H1 (cell line): ENCODE measurements at regions not wholly inside any gene's neighbourhood (a gene's known extent, or its start where the extent isn't known, plus 50 kb on each side); places are given as distances from the start of the nearest gene placed in this dataset.

ENCODE experiments used
- CTCF ChIA-PET: fragments of 300-600 bp; sonication (Branson Sonifier 250); formaldehyde crosslinking; loops from one replicate; lab custom pipeline; 2021; ENCODE audit not compliant: partially characterized antibody; lab: Charles Lee
- POLR2A ChIA-PET: fragments of 300-600 bp; sonication (Branson Sonifier 250); formaldehyde crosslinking; loops from one replicate; lab custom pipeline; 2021; ENCODE audit warnings: inconsistent platforms; ENCODE audit not compliant: partially characterized antibody; lab: Charles Lee
- DNase-seq, 2 experiments: peaks; one replicate each; pipeline versions ENCODE4 v3.0.0 to v3.0.0-alpha.2; 2010 to 2022; ENCODE audit warnings: low spot score in 2 of 2, low read depth in 1 of 2, mixed read lengths in 1 of 2
- FAIRE-seq: peaks from 2 replicates; lab custom pipeline; 2011; peaks lifted over from hg19 to GRCh38; lab: Jason Lieb, UNC
- H2AFZ ChIP-seq: 2 replicates; pipeline ENCODE4 v1.8.1; 2012; ENCODE audit warnings: low read length, inconsistent platforms
- H2AK5ac ChIP-seq: 2 replicates; pipeline ENCODE4 v1.6.1; 2013; ENCODE audit warnings: low read depth, low read length
- H2BK120ac ChIP-seq: replicated peaks from 2 replicates; pipeline ENCODE3; 2013; ENCODE audit warnings: low read depth, low read length, inconsistent platforms
- H2BK12ac ChIP-seq: 2 replicates; pipeline ENCODE4 v1.6.1; 2013; ENCODE audit warnings: low read depth, low read length
- H2BK15ac ChIP-seq: 2 replicates; pipeline ENCODE4 v1.6.1; 2013; ENCODE audit warnings: low read length
- H2BK20ac ChIP-seq: 2 replicates; pipeline ENCODE4 v1.6.1; 2013; ENCODE audit warnings: low read length
- H2BK5ac ChIP-seq: 2 replicates; pipeline ENCODE4 v1.6.1; 2013; ENCODE audit warnings: low read depth, low read length
- H3K14ac ChIP-seq: 2 replicates; pipeline ENCODE4 v1.6.1; 2013; ENCODE audit warnings: inconsistent platforms; ENCODE audit not compliant: insufficient read length
- H3K18ac ChIP-seq: 2 replicates; pipeline ENCODE4 v1.6.1; 2013; ENCODE audit warnings: low read length; ENCODE audit errors: extremely low read depth
- H3K23ac ChIP-seq: 2 replicates; pipeline ENCODE4 v1.6.1; 2013; ENCODE audit warnings: inconsistent platforms; ENCODE audit not compliant: insufficient read length
- H3K23me2 ChIP-seq: 2 replicates; pipeline ENCODE4 v1.6.1; 2013; ENCODE audit warnings: low read depth, low read length
- H3K27ac ChIP-seq: 2 replicates; pipeline ENCODE4 v1.6.1; 2011; ENCODE audit warnings: low read depth, low read length, inconsistent platforms
- H3K27me3 ChIP-seq, 4 experiments: replicated peaks in 1 of 4; 1 replicate in 1 of 4; 2 replicates in 3 of 4; pipeline versions ENCODE4 v1.6.1 to v1.8.1; 2011 to 2013; ENCODE audit warnings: low read length in 3 of 4, mild to moderate bottlenecking in 3 of 4, inconsistent platforms in 2 of 4, mixed read lengths in 2 of 4, moderate library complexity in 1 of 4; ENCODE audit not compliant: control insufficient read depth in 3 of 4, insufficient read depth in 3 of 4; ENCODE audit errors: extremely low read depth in 1 of 4
- H3K36me3 ChIP-seq, 4 experiments: 2 replicates each; pipeline versions ENCODE4 v1.6.1 to v1.8.1; 2011 to 2013; ENCODE audit warnings: mild to moderate bottlenecking in 4 of 4, low read length in 3 of 4, moderate library complexity in 2 of 4, control low read depth in 1 of 4, inconsistent platforms in 1 of 4; ENCODE audit not compliant: insufficient read depth in 4 of 4, control insufficient read depth in 2 of 4
- H3K4ac ChIP-seq: replicated peaks from 2 replicates; pipeline ENCODE3; 2013; ENCODE audit warnings: low read length, low read depth, mixed read lengths, inconsistent platforms; ENCODE audit not compliant: insufficient read length
- H3K4me1 ChIP-seq, 4 experiments: replicated peaks in 1 of 4; 1 replicate in 1 of 4; 2 replicates in 3 of 4; pipeline versions ENCODE4 v1.6.1 to v1.8.1; 2011 to 2013; ENCODE audit warnings: low read length in 3 of 4, inconsistent platforms in 2 of 4, mixed read lengths in 1 of 4; ENCODE audit not compliant: insufficient read depth in 4 of 4, control insufficient read depth in 3 of 4
- H3K4me2 ChIP-seq, 2 experiments: 2 replicates each; pipeline versions ENCODE4 v1.6.1 to v1.8.1; 2011 to 2013; ENCODE audit warnings: low read depth in 2 of 2, low read length in 2 of 2, control low read depth in 1 of 2, inconsistent platforms in 1 of 2, mild to moderate bottlenecking in 1 of 2; ENCODE audit not compliant: insufficient read depth in 1 of 2
- H3K4me3 ChIP-seq, 4 experiments: fragments of 200-600, 300-600 bp in 1 of 4; sonication (generic), shearing (Covaris generic), sonication (Bioruptor Twin) in 1 of 4; 2 replicates each; pipeline versions ENCODE4 v1.5.1 to v1.8.1; 2011 to 2016; ENCODE audit warnings: low read length in 4 of 4, low read depth in 3 of 4, control low read depth in 2 of 4, inconsistent platforms in 2 of 4, mild to moderate bottlenecking in 2 of 4, mixed read lengths in 1 of 4, moderate library complexity in 1 of 4; ENCODE audit not compliant: insufficient read depth in 2 of 4; ENCODE audit errors: extremely low read depth in 1 of 4
- H3K56ac ChIP-seq: replicated peaks from 2 replicates; pipeline ENCODE3; 2013; ENCODE audit warnings: low read depth, mild to moderate bottlenecking, mixed read lengths, low read length, inconsistent platforms; ENCODE audit not compliant: insufficient read length
- H3K79me1 ChIP-seq: 2 replicates; pipeline ENCODE4 v1.6.1; 2013; ENCODE audit warnings: low read depth, low read length, control low read depth
- H3K79me2 ChIP-seq, 2 experiments: 2 replicates each; pipeline versions ENCODE4 v1.6.1 to v1.8.1; 2012 to 2013; ENCODE audit warnings: low read length in 2 of 2, mild to moderate bottlenecking in 2 of 2, inconsistent platforms in 1 of 2; ENCODE audit not compliant: insufficient read depth in 2 of 2, control insufficient read depth in 1 of 2
- H3K9ac ChIP-seq, 4 experiments: replicated peaks in 1 of 4; 1 replicate in 1 of 4; 2 replicates in 3 of 4; pipeline versions ENCODE4 v1.6.1 to v1.8.1; 2011 to 2013; ENCODE audit warnings: low read depth in 3 of 4, low read length in 3 of 4, control low read depth in 2 of 4, mild to moderate bottlenecking in 2 of 4, moderate library complexity in 2 of 4, inconsistent platforms in 1 of 4; ENCODE audit errors: extremely low read depth in 1 of 4
- H3K9me3 ChIP-seq, 2 experiments: 2 replicates each; pipeline versions ENCODE4 v1.6.1 to v1.8.1; 2012 to 2013; ENCODE audit warnings: mild to moderate bottlenecking in 2 of 2, moderate library complexity in 2 of 2, control low read depth in 1 of 2, inconsistent platforms in 1 of 2, low read depth in 1 of 2, low read length in 1 of 2, mixed read lengths in 1 of 2; ENCODE audit not compliant: insufficient read depth in 2 of 2
- H4K20me1 ChIP-seq, 2 experiments: replicated peaks in 1 of 2; 2 replicates each; pipeline versions ENCODE3 to v1.8.1; 2011 to 2013; ENCODE audit warnings: inconsistent platforms in 2 of 2, low read length in 2 of 2, mild to moderate bottlenecking in 1 of 2; ENCODE audit not compliant: insufficient read depth in 2 of 2, control insufficient read depth in 1 of 2
- H4K5ac ChIP-seq: 2 replicates; pipeline ENCODE4 v1.6.1; 2013; ENCODE audit warnings: low read length, low read depth, mixed read lengths, inconsistent platforms; ENCODE audit not compliant: insufficient read length
- H4K8ac ChIP-seq: 2 replicates; pipeline ENCODE4 v1.8.0; 2013; ENCODE audit warnings: mild to moderate bottlenecking, moderate library complexity, low read length, inconsistent platforms; ENCODE audit not compliant: insufficient read depth; ENCODE audit errors: extremely low read depth
- H4K91ac ChIP-seq: replicated peaks from 2 replicates; pipeline ENCODE3; 2013; ENCODE audit warnings: low read length, mixed read lengths, inconsistent platforms; ENCODE audit not compliant: insufficient read length
- CHD2 ChIP-seq: IDR thresholded peaks from 2 replicates; pipeline ENCODE4 v1.6.1; 2012; ENCODE audit warnings: low read length, improper control_type of control experiment
- POLR2AphosphoS5 ChIP-seq: IDR thresholded peaks from 2 replicates; pipeline ENCODE4 v1.6.1; 2011; ENCODE audit warnings: low read depth, low read length
- WGBS, 2 experiments: shearing (Covaris generic) in 1 of 2; methylation state at CpG; one replicate each; pipeline versions ENCODE4 v1.1.6 to v1.1.7; 2013 to 2015; ENCODE audit warnings: low lambda C conversion rate in 2 of 2, mixed read lengths in 2 of 2, inconsistent platforms in 1 of 2, low coverage in 1 of 2, missing lambda C conversion rate in 1 of 2; ENCODE audit not compliant: insufficient replicate concordance in 2 of 2, insufficient coverage in 1 of 2, insufficient read length in 1 of 2; ENCODE audit errors: extremely low coverage in 1 of 2, missing lambda C conversion rate in 1 of 2; 5-methylcytosine and 5-hydroxymethylcytosine counted together

GRCh38 chr6:47403056-47403455 lies 74.5 kb upstream of the CD2AP start:
- 0 out of 7 replicates have a peak, but pooled peaks cover 0 to 2% (median 0%) of the 10 kb centered on the region in 4 experiments for H3K4me1 ChIP-seq
- no peak overlapping the region for H4K5ac ChIP-seq
- H3K27me3 ChIP-seq = no peaks in the 10 kb centered on the region
- no peak overlapping the region for H3K18ac ChIP-seq
- DNase-seq = no peak
- no peak overlapping the region for H3K23ac ChIP-seq
- H3K27ac ChIP-seq = no peak overlapping the region
- POLR2A ChIA-PET = no interaction called here
- H2AFZ ChIP-seq = no peak overlapping the region
- H2BK120ac ChIP-seq = no peak overlapping the region
- H4K8ac ChIP-seq = no peak overlapping the region
- no peak overlapping the region for H3K4me3 ChIP-seq
- H3K79me1 ChIP-seq = no peaks in the 10 kb centered on the region
- no peak overlapping the region for H2BK5ac ChIP-seq
- H2BK12ac ChIP-seq = no peak overlapping the region
- CTCF ChIA-PET = interaction anchor here (0.7 kb wide), 1 partner anchor 331 kb away, joined by 3 read pairs; no protein-coding TSS in a partner anchor
- 65% methylated on average over 2 of the region's 2 CpGs; no CpG with 5 or more reads in 1 of the 2 experiments for WGBS, 2 experiments
- H3K14ac ChIP-seq = no peak overlapping the region
- no peak overlapping the region for H3K9ac ChIP-seq
- H3K79me2 ChIP-seq = no peaks in the 10 kb centered on the region
- H2BK20ac ChIP-seq = no peak overlapping the region
- H3K36me3 ChIP-seq = no peaks in the 10 kb centered on the region
- no peak for FAIRE-seq
- no peak overlapping the region for H2BK15ac ChIP-seq
- no peaks in the 10 kb centered on the region for H4K20me1 ChIP-seq
- no peaks in the 10 kb centered on the region for H3K23me2 ChIP-seq
- no peaks in the 10 kb centered on the region for H3K9me3 ChIP-seq
- H4K91ac ChIP-seq = no peak overlapping the region
- H3K4me2 ChIP-seq = no peak overlapping the region
- H3K4ac ChIP-seq = no peak overlapping the region
- no peak overlapping the region for H3K56ac ChIP-seq
- no peak overlapping the region for H2AK5ac ChIP-seq
- no peak for TF ChIP-seq CHD2
- no peak for TF ChIP-seq POLR2AphosphoS5
